K562 (cell line): ENCODE measurements at regions not wholly inside any gene's neighbourhood (a gene's known extent, or its start where the extent isn't known, plus 50 kb on each side); places are given as distances from the start of the nearest gene placed in this dataset.
"Not testable (repeated sequence)": the region's sequence is repeated elsewhere in the genome, so short reads cannot be mapped to it uniquely, and the experiment has no call there.

Experiments used
- ATAC-seq: fragments of 200-7000 bp; cut with Tn5 transposase; 3 replicates; pipeline ENCODE4 v1.9.1; 2020; ENCODE audit warnings: moderate library complexity
- BruUV-seq: library from RNA; stranded (reverse); fragments of 400-500 nt; replicated peaks from 2 replicates; lab custom pipeline; 2021; lab: Mats Ljungman, UMichigan
- CTCF ChIA-PET: fragments of 300-600 bp; formaldehyde crosslinking; extraction: SDS; loops from one replicate; lab custom pipeline; 2021; ENCODE audit warnings: low intra/inter-chr PET ratio; lab: Yijun Ruan, JAX
- POLR2A ChIA-PET: fragments of 300-600, 350-650 bp; sonication (Branson Sonifier 250); formaldehyde crosslinking; extraction: SDS; loops from one replicate; lab custom pipeline; 2021; ENCODE audit warnings: antibody characterized with exemption, inconsistent platforms; lab: Yijun Ruan, JAX
- DNase-seq, 4 experiments: peaks; one replicate each; pipeline versions ENCODE4 v3.0.0 to v3.0.0-alpha.2; 2011 to 2018; ENCODE audit warnings: low spot score in 3 of 4, mixed read lengths in 3 of 4; ENCODE audit errors: extremely low read depth in 1 of 4
- FAIRE-seq: peaks from 2 replicates; lab custom pipeline; 2011; peaks lifted over from hg19 to GRCh38; lab: Jason Lieb, UNC
- H2AFZ ChIP-seq: 2 replicates; pipeline ENCODE4 v1.6.0; 2011; ENCODE audit warnings: low read depth, low read length, control low read depth, inconsistent platforms
- H3K27ac ChIP-seq: fragments of 200-600 bp; 3 replicates; pipeline ENCODE4 v1.8.0; 2011; ENCODE audit warnings: low read depth, mild to moderate bottlenecking, control low read depth, inconsistent platforms, low read length, moderate library complexity, mixed read lengths; ENCODE audit errors: extremely low read depth
- H3K27me3 ChIP-seq, 2 experiments: fragments of 300-600 bp in 1 of 2; 2 replicates in 1 of 2; 3 replicates in 1 of 2; pipeline versions ENCODE4 v1.6.0 to v1.8.0; 2011; ENCODE audit warnings: inconsistent platforms in 2 of 2, low read length in 2 of 2, mild to moderate bottlenecking in 1 of 2, mixed read lengths in 1 of 2, moderate library complexity in 1 of 2; ENCODE audit not compliant: control insufficient read depth in 2 of 2, insufficient read depth in 2 of 2
- H3K36me3 ChIP-seq: fragments of 300-600 bp; 3 replicates; pipeline ENCODE4 v1.8.0; 2011; ENCODE audit warnings: mild to moderate bottlenecking, low read length, inconsistent platforms; ENCODE audit not compliant: control insufficient read depth, insufficient read depth
- H3K4me1 ChIP-seq, 2 experiments: fragments of 200-600 bp in 1 of 2; replicated peaks in 1 of 2; 2 replicates in 1 of 2; 3 replicates in 1 of 2; pipeline versions ENCODE4 v1.5.1 to v1.8.0; 2011; ENCODE audit warnings: inconsistent platforms in 2 of 2, low read length in 2 of 2, mild to moderate bottlenecking in 1 of 2, mixed read lengths in 1 of 2, moderate library complexity in 1 of 2; ENCODE audit not compliant: control insufficient read depth in 2 of 2, insufficient read depth in 2 of 2
- H3K4me2 ChIP-seq: 2 replicates; pipeline ENCODE4 v1.6.1; 2011; ENCODE audit warnings: low read length, control low read depth, inconsistent platforms, mixed read lengths; ENCODE audit not compliant: insufficient read depth
- H3K4me3 ChIP-seq: fragments of 200-600 bp; sonication (generic), shearing (Covaris generic); 2 replicates; pipeline ENCODE4 v1.5.1; 2016; ENCODE audit warnings: control low read depth, inconsistent platforms
- H3K79me2 ChIP-seq: fragments of 200-600 bp; 3 replicates; pipeline ENCODE4 v1.8.0; 2011; ENCODE audit warnings: low read length, inconsistent platforms; ENCODE audit not compliant: control insufficient read depth, insufficient read depth
- H3K9ac ChIP-seq, 2 experiments: 2 replicates each; pipeline versions ENCODE4 v1.6.0 to v1.6.1; 2011; ENCODE audit warnings: low read depth in 2 of 2, low read length in 2 of 2, control low read depth in 1 of 2, inconsistent platforms in 1 of 2, mild to moderate bottlenecking in 1 of 2, mixed read lengths in 1 of 2; ENCODE audit not compliant: insufficient read depth in 1 of 2
- H3K9me1 ChIP-seq: one replicate; pipeline ENCODE4 v1.6.0; 2011; ENCODE audit warnings: inconsistent platforms, mild to moderate bottlenecking, low read length, moderate library complexity; ENCODE audit not compliant: control insufficient read depth, insufficient read depth
- H3K9me3 ChIP-seq: replicated peaks from 2 replicates; pipeline ENCODE4 v1.5.1; 2011; ENCODE audit warnings: low read depth, low read length, inconsistent platforms; ENCODE audit not compliant: control insufficient read depth, insufficient read depth
- H4K20me1 ChIP-seq: replicated peaks from 2 replicates; pipeline ENCODE4 v1.6.1; 2011; ENCODE audit warnings: low read length, inconsistent platforms, mixed read lengths; ENCODE audit not compliant: control insufficient read depth, insufficient read depth
- BHLHE40 ChIP-seq: IDR thresholded peaks from 2 replicates; pipeline ENCODE4 v1.6.1; 2011; ENCODE audit warnings: low read length, improper control_type of control experiment
- EGR1 ChIP-seq: fragments of 450-650 bp; conservative IDR thresholded peaks from 2 replicates; pipeline ENCODE4 v1.6.1; 2017; ENCODE audit warnings: mild to moderate bottlenecking
- FOSL1 ChIP-seq: fragments of 200-800 bp; sonication (Bioruptor generic); conservative IDR thresholded peaks from 2 replicates; pipeline ENCODE4 v1.6.1; 2016; ENCODE audit warnings: missing genetic modification characterization, missing compliant biosample characterization
- GATA2 ChIP-seq: sonication (generic); formaldehyde crosslinking; IDR thresholded peaks from 2 replicates; pipeline ENCODE4 v1.4.0; 2020; ENCODE audit warnings: mild to moderate bottlenecking, missing genetic modification reagents
- NONO ChIP-seq, 2 experiments: fragments of 200-400 bp in 1 of 2; fragments of 450-650 bp in 1 of 2; formaldehyde crosslinking in 1 of 2; IDR thresholded peaks; 2 replicates each; pipeline ENCODE4 v1.6.1; 2017; ENCODE audit warnings: low read depth in 2 of 2, mild to moderate bottlenecking in 2 of 2, moderate library complexity in 2 of 2, low read length in 1 of 2
- RCOR1 ChIP-seq, 2 experiments: IDR thresholded peaks; 2 replicates each; pipeline ENCODE4 v1.6.1; 2012; ENCODE audit warnings: low read depth in 2 of 2, low read length in 2 of 2, borderline replicate concordance in 1 of 2, improper control_type of control experiment in 1 of 2
- SUPT5H ChIP-seq: fragments of 450-650 bp; IDR thresholded peaks from 2 replicates; pipeline ENCODE4 v1.6.1; 2016
- ZBTB2 ChIP-seq: fragments of 450-650 bp; IDR thresholded peaks from 2 replicates; pipeline ENCODE4 v1.6.1; 2016; ENCODE audit warnings: antibody characterized with exemption
- ZBTB43 ChIP-seq: sonication (generic); formaldehyde crosslinking; IDR thresholded peaks from 2 replicates; pipeline ENCODE4 v1.8.0; 2023; ENCODE audit warnings: mild to moderate bottlenecking, missing genetic modification reagents
- WGBS: fragments of 100-300 bp; shearing (Covaris generic); methylation state at CpG from one replicate; pipeline ENCODE4 v1.1.6; 2016; ENCODE audit warnings: low coverage, mixed read lengths; ENCODE audit not compliant: insufficient coverage; ENCODE audit errors: missing lambda C conversion rate; 5-methylcytosine and 5-hydroxymethylcytosine counted together
- in situ Hi-C: fragments of 300-500 bp; cut with MboI; formaldehyde crosslinking; loops from 4 replicates; pipeline ENCODE4 v1.15.0; 2018; ENCODE audit warnings: inconsistent platforms, mixed read lengths
- intact Hi-C: fragments of 100-400 bp; cut with micrococcal nuclease; formaldehyde crosslinking; loops from 2 replicates; pipeline ENCODE4 v1.14.2; 2022

GRCh38 chr3:35448681-35449080, 190.6 kb upstream of the ARPP21 start (continued):
- TF ChIP-seq ZBTB43 (CRISPR knock-in tag), result no peak
- TF ChIP-seq, all 486 proteins: peak for 0

- H3K79me2 ChIP-seq, DNase-seq, in situ Hi-C loops, H3K4me1 ChIP-seq, H3K36me3 ChIP-seq, H3K9me1 ChIP-seq, H4K20me1 ChIP-seq, FAIRE-seq, H3K4me3 ChIP-seq, H3K27ac ChIP-seq, H2AFZ ChIP-seq, intact Hi-C loops, CTCF ChIA-PET, ATAC-seq, POLR2A ChIA-PET, BruUV-seq, H3K9me3 ChIP-seq, H3K4me2 ChIP-seq, H3K9ac ChIP-seq, H3K27me3 ChIP-seq: not testable (repeated sequence)
- 0% methylated on average over 7 of the region's 9 CpGs for WGBS
These were observed 184.5 kb upstream of the ARPP21 start for GRCh38 chr3:35454819-35455218.

- no peaks in the 10 kb centered on the region for H3K79me2 ChIP-seq
- no peak for DNase-seq
- no peak for FAIRE-seq
- no peaks in the 10 kb centered on the region for H4K20me1 ChIP-seq
- H2AFZ ChIP-seq, result no peak overlapping the region
- no peak overlapping the region for H3K9ac ChIP-seq
- ChIA-PET CTCF (no interaction called here), POLR2A (no interaction called here)
- in situ Hi-C loops, result no loop called here
- 0% methylated on average over 1 of the region's 1 CpG for WGBS
- no peaks in the 10 kb centered on the region for H3K9me1 ChIP-seq
- H3K4me2 ChIP-seq, result no peak overlapping the region
- no peaks in the 10 kb centered on the region for H3K36me3 ChIP-seq
- H3K9me3 ChIP-seq, result no peaks in the 10 kb centered on the region
- intact Hi-C loops, result no loop called here
- no peaks in the 10 kb centered on the region for H3K27me3 ChIP-seq
- no peaks in the 10 kb centered on the region for H3K4me1 ChIP-seq
- no peak overlapping the region for H3K4me3 ChIP-seq
- ATAC-seq, result no peak
- BruUV-seq, result no TSS peak
- no peak overlapping the region for H3K27ac ChIP-seq
- TF ChIP-seq NONO (IDR thresholded peaks at IDR 0.05; ENCODE audit: low read depth in 2 of 2, low read length in 1 of 2) (no peak), SUPT5H (no peak), EGR1 (no peak), FOSL1 (tag) (no peak), RCOR1 (IDR thresholded peaks at IDR 0.05; ENCODE audit: borderline replicate concordance in 1 of 2, low read depth in 2 of 2, low read length in 2 of 2) (no peak), GATA2 (CRISPR knock-in tag) (no peak), ZBTB2 (no peak), BHLHE40 (no peak)
These were observed 165.4 kb upstream of the ARPP21 start for GRCh38 chr3:35473956-35474355.
